ENCODE measurements at regions not wholly inside any gene's neighbourhood (a gene's known extent, or its start where the extent isn't known, plus 50 kb on each side); places are given as distances from the start of the nearest gene placed in this dataset.

DNA sequence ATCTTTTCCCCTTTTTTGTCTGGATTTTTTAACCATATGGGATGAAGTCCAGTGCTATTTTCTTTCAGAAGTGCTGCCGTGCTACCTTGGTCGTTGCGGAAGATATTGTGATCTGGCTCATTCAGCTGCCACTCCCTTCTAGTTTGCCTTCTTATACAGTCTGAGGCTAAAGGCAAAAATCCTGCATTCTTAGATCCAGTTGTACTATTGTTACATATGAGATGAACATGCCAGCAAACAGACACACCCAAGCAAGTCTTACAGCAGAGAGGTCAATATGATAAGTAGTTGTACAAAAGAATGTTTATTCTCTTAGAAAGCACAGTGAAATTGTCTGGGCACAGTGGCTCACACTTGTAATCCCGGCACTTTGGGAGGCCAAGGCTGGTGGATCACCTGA lies 108.0 kb upstream of the COX10 start:
- no peak for DNase-seq (ENCODE audit: low read depth)
- no peak overlapping the region for H3K4me3 ChIP-seq (ENCODE audit: low read depth, low read length)

DNA sequence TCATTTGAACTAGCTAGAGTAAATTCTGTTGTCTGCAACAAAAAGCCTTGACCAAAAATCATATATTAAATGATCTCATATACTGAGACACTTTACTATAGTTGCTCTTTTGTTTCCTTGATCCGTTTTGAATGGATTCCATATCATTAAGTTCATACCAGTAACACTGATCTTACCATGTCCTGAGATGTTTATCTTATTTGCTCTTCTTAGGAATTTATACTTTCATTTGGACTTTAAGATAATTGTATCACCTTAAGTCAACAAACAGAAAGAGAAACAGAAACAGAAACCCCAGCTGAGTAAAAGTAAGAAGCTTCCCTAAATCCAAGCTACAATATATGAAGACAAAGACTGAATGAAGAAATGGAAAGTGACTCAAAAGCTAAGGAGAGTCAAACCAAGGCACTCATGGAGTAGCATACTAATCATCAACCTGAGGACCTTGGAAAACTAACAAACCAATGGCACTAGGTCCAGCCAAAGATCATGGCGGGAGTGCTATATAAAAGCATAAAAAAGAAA lies 106.5 kb upstream of the COX10 start:
- DNase-seq (ENCODE audit: low read depth) = no peak
- no peak overlapping the region for H3K4me3 ChIP-seq (ENCODE audit: low read depth, low read length)

DNA sequence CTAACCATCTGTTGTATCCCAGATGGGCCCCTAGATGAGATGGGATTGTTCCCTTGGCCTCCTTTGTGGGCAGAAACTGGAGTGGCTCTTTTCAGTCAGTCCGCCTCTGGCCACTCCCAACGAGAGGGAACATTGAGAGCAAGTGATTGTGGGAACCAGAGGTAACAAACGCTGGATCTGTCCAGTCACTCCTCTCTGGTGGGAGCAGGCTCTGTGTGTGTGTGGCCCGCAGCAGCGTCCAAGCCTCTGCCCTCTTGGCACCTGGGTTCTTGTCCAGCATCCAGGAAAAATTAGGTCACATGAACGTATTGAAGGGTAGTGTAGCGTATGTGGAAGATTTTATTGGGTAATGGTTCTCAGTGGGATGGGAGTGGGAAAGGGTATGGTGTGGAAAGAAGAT lies 101.9 kb upstream of the COX10 start:
- DNase-seq (ENCODE audit: low read depth) = no peak
- H3K4me3 ChIP-seq (ENCODE audit: low read depth, low read length) = no peak overlapping the region

DNA sequence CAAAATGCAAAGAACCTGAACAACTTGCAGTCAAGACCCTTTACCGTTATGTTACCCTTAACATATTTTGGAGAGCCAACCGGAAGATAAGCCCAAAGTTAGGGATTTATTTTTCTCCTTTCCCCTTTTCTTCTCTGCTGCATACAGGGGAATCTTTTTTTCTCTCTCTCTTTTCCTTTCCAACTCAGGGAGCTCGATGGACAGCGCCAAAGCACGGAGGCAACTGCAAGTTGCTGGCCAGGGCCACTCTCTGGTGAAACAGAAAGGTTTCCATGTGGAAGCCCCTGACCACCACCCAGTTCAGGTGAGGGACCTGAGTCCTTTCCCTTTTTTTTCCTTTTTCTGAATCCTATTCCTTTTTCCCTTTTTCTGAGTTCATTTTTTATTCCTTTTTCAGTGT lies 98.8 kb upstream of the COX10 start:
- DNase-seq (ENCODE audit: low read depth) = no peak
- no peak overlapping the region for H3K4me3 ChIP-seq (ENCODE audit: low read depth, low read length)

DNA sequence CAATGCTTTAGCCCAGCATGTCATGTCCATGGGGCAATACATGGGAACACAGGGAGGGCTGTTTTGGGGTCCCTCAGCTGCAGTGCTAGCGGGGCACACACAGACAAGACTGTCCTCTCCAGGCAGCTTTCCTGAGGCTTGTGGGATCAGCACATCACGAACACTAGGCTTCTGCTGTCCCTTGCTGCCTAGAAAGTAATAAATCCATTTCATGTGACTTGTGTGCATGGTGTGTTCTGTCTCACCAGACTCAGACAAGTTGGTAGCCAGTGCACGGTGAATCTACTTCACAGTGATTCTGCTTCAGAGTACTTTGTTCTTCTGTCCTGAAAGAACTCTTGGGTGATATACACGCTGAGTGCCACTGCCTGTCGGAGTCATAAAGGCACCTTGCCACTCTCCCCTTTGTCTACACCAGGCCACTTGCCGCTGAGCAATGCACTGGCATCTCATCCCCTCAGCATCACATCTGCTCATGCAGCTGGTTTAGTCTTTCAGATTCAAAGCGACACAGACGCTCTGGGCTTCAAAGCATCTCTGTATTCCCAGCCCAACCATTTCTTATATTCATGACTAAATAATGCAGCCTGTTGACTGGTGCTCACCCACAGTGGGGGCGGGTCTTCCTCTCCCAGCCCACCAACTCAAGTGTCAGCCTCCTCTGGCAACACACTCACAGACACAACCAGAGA lies 95.2 kb upstream of the COX10 start:
- H3K4me3 ChIP-seq (ENCODE audit: low read depth, low read length) = no peak overlapping the region
- no peak for DNase-seq (ENCODE audit: low read depth)

DNA sequence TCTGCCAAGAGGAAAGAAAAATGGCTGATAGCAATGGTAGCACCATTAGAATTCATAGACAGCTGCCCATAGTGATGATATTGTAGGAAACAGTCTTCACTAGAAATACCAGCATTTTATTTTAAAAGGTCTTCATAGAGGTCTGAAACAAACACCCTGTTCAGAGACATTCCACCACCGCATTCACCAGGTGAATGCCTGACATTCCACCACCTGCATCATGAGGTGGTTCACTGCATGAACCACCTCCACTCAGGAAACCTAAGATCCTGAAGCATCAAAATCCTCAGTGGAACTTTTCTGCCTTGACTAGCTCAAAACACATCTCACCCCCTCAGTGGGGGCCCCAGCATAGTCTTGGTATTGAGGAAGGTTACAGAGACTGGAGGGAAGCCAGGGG lies 91.5 kb upstream of the COX10 start:
- DNase-seq (ENCODE audit: low read depth) = no peak
- H3K4me3 ChIP-seq (ENCODE audit: low read depth, low read length) = no peak overlapping the region

DNA sequence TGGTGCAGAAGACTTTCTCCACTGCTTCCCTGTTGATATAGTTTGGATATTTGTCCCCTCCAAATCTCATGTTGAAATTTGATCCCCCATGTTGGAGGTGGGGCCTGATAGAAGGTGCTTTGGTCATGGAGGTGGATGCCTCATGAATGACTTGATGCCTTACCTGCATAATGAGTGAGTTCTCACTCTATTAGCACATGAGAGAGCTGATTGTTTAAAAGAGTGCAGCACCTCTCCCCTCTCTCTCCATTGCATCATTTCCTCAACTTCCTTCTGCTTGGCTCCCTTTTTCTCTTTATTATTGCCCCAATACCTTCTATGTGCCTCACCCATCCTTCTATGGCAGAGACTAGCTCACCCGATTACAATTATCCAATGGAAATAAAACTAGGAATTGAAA lies 90.8 kb upstream of the COX10 start:
- no peak for DNase-seq (ENCODE audit: low read depth)
- no peak overlapping the region for H3K4me3 ChIP-seq (ENCODE audit: low read depth, low read length)

DNA sequence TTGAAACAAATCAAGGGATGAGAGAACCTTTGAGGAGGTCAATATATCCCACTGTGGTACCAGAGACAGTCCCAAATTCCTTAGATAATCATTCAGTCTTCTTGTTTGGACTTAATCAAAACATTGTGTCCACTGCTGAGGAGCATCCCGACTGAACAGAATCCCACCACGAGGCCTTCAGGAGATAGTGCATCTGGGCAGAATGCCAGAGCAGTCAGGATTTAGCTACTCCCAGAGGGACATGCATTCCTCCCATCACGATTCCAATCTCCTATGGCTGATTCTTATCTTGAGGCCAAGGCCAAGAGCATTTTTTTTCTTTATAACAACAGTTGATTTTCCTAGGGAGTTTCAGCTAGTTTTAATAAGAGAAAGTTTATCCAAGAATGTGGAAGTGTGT lies 87.4 kb upstream of the COX10 start:
- DNase-seq (ENCODE audit: low read depth) = no peak

DNA sequence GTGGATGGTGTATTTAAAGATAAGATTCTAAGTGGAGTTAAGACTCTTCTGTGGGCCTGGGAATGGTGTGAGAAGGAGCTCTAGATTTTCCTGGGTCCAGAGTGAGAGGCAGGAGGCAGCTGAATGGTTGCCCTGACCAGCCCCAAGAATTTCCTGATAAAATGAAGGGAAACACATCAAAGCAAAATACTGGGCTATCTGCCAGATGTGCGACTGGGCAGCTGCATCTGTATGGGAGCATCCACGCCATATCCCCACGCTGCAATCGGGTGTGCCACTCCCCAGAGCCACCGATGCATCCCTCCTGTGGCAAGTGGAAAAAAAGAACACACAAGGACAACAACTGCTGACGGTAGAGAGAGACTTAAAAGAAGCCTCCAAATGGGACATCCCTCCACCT lies 84.3 kb upstream of the COX10 start:
- DNase-seq (ENCODE audit: low read depth) = no peak
- no peak overlapping the region for H3K4me3 ChIP-seq (ENCODE audit: low read depth, low read length)

More for the DNA sequence above, 87.4 kb upstream of the COX10 start:
- H3K4me3 ChIP-seq (ENCODE audit: low read depth, low read length) = no peak overlapping the region

DNA sequence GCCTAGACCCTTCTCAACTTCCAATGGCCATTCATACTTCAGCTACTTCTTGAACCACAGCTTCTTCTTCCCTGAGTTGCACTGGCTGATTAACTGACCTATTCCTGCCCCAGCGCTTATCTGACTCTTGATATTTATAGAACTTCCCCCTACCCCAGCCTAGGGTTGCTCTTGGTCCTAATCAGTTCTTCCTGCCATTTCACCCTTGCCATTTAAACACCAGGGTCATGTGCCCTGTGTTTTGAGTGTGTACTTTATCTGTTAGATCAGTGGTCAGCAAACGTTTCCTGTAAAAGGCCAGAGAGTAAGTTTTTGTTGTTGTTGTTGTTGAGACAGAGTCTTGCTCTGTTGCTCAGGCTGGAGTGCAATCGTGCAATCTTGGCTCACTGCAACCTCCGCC lies 82.4 kb upstream of the COX10 start:
- no peak for DNase-seq (ENCODE audit: low read depth)
- H3K4me3 ChIP-seq (ENCODE audit: low read depth, low read length) = no peak overlapping the region

DNA sequence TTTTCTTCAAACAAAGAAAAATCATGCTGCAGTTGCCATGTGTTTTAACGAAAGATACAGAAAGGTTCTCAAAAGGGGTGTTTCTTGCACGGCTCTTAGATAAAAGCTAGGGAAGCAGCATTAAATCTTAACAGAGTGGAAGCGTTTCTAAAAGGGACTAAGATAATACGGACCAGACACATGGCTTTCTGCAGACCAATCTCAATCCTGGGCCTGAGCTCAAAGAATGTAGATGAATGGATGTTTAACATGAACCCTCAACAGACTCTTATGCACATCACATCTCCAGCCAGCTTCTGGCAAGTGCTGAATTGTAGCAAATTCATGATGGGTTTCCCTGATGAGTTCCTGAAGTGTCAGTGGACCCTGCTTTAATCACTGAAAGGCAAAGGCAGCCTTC lies 80.2 kb upstream of the COX10 start:
- DNase-seq (ENCODE audit: low read depth) = no peak
- H3K4me3 ChIP-seq (ENCODE audit: low read depth, low read length) = no peak overlapping the region

DNA sequence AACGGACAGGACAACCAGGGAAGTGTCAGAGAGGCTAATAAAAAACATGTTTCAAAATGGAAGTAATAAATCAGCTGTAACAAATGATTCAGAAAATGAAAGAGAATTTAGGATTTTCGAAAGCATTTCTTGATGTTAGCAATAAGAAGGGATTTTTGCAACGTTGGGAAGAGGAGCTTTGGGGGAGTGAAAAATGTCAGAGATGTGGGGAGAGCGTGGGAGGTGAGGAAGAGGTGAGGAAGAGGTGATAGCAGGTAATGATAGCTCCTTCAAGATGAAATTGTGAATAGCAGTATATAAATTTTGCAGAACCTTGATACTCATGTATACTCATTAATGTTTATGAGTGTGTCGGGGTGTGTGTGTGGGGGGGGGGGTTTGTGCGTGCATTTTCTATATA lies 76.2 kb upstream of the COX10 start:
- DNase-seq (ENCODE audit: low read depth) = no peak
- H3K4me3 ChIP-seq (ENCODE audit: low read depth, low read length) = no peak overlapping the region

DNA sequence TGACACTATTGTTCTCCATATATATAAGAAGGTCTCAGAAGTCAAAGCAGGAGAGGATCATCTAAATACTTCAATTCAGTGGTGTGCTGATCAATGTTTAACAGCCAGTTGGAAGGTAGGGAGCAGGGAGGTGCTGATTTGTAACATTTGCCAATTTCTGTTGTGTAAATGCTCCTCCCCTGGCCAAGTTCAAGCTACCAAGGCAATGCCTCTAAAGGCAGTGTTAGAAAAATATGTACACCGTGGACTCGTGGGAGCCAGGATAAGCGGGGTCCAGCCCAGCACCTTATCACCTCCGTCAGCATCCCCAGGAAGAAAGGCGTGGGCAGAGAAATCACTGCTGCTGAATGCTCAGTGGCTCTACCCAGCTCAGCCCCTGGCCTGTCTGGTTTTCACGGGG lies 75.3 kb upstream of the COX10 start:
- DNase-seq (ENCODE audit: low read depth) = no peak
- H3K4me3 ChIP-seq (ENCODE audit: low read depth, low read length) = no peak overlapping the region

DNA sequence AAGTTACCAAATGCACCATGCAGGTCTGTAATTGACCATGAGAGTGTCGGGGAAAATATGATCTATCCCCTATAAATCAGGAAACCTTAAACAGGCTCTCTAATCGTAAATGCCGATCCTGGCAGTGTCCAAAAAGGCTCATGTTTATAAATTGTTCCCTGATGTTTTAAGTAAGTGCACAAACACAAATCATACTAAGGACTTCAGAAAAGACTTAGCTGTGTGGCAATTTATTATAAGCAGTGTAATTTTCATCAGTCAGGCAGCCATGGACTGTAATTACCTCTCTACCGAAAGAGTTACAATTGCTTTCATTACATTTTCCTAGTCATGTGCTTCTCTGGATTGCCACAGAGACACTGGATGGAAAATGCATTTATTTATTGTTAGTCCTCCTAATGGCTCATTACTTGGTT lies 73.4 kb upstream of the COX10 start:
- no peak overlapping the region for H3K4me3 ChIP-seq (ENCODE audit: low read depth, low read length)
- no peak for DNase-seq (ENCODE audit: low read depth)

DNA sequence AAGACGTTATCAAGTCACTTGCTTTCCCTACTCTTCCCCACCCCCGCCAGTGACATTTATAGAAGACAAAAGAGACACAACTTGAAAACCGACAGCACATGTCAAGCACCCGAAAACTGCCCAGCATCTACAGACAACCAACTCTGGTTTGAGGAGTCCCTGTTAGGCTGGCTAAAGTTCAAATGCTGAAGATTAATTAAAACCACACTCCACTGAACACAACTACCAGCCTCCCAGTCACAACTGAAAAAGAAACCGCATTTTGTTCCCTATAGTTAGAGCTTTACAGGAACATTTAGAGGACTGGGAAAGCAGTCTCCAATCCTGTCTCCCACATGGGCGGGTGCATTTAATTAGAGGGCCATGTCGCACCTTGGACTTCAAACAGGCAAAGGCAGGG lies 73.0 kb upstream of the COX10 start:
- H3K4me3 ChIP-seq (ENCODE audit: low read depth, low read length) = no peak overlapping the region
- DNase-seq (ENCODE audit: low read depth) = no peak

DNA sequence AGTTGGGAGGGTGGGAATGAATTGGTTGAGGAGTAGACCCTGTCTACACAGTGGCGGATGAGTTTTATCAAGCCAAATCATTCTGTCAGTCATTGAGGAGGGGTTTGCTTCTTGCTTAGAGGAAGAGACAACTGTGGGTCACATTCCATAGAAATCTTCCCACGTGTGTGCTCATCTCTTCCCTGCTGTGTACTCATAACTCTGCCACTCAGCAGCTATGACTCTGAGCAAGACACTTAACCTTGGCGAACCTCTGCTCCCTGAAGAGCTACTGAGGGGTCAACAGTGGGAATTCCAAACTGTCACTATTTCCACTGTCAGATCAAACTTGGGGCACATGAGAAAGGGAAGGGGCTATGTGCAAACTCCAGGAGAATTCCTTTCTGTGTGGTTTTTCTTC lies 72.6 kb upstream of the COX10 start:
- H3K4me3 ChIP-seq (ENCODE audit: low read depth, low read length) = no peak overlapping the region
- DNase-seq (ENCODE audit: low read depth) = no peak

DNA sequence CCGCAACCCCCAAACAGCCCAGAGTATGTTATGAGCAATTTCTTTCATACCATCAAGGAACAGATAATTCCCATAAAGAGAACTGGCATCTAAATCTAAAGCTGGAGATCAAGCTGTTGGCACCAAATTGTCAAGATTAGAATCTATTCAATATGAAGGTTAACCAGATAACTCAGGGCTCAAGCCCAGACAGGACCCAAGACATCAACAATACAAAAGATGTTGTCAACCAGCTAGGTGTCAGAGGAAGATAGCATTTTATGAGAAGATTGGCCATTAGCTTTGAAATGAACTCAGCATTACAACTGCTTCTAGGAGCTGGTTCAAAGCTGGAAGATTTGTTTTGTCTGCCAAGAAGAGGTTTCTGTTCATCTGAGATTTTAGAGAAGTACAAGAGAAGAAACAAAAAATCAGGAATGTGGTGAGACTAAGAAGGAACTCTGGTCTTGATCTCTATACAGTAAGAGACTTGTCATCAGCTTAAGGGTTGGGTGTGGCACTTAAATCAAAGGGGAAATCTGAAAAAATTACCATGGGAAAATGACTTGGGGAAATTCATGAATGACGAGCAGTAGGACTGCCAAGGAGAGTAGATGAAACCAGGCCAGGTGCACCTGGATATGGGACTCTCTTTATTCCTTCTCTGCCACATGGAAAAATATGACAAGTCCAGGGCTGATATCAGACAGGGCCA lies 64.2 kb upstream of the COX10 start:
- no peak for DNase-seq (ENCODE audit: low read depth)
- no peak overlapping the region for H3K4me3 ChIP-seq (ENCODE audit: low read depth, low read length)

DNA sequence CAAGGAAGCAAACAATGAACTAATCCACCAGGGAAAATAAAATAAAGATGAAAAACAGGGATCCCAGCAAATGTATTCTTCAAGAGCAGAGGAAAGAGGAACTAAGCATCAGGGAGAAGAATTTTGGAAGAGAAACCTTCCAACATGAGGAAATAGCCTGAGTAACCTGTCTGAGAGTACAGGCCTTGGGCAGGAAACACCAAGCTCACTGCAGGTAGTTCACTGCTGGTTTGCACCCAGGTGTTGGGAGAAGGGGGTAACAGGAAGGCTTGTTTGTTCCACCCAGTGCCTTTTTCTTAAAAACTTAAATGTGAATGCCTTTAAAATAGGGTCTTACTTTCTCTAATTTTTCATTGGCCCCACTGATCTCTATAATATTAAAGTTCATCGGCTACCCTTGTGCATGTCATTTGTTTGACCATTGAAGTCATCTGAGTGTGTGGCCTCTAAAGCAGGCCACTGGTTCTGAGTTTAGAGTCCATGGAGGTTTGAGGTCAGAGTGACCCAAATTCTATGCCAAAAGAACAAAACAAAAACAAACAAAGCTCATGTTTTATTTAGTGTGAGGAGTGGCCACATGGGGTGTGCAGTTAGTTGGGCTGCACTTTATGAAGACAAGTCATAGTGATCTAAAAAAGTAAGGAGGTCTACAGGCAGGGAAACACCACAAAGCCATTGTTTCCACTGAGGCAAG lies 62.9 kb upstream of the COX10 start:
- H3K4me3 ChIP-seq (ENCODE audit: low read depth, low read length) = no peak overlapping the region
- DNase-seq (ENCODE audit: low read depth) = no peak

DNA sequence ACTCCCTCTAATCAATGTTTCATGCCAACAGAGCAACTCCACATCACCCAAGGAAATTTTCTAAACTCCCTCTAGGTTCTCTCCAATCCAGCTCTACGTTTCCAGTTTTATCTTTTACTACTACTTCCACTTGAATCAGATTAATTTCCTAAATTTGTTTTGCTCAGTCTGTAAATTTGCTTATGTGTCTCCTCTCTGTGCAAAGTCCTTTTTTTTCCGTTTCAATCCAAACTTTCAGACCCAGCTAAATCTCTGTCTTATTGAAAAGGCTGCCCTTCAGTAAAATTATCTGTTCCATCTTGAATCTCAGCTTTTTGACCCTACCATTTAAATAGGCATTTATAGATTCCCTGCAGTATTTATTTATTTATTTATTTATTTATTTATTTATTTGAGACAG lies 61.4 kb upstream of the COX10 start:
- DNase-seq (ENCODE audit: low read depth) = no peak
- H3K4me3 ChIP-seq (ENCODE audit: low read depth, low read length) = no peak overlapping the region

DNA sequence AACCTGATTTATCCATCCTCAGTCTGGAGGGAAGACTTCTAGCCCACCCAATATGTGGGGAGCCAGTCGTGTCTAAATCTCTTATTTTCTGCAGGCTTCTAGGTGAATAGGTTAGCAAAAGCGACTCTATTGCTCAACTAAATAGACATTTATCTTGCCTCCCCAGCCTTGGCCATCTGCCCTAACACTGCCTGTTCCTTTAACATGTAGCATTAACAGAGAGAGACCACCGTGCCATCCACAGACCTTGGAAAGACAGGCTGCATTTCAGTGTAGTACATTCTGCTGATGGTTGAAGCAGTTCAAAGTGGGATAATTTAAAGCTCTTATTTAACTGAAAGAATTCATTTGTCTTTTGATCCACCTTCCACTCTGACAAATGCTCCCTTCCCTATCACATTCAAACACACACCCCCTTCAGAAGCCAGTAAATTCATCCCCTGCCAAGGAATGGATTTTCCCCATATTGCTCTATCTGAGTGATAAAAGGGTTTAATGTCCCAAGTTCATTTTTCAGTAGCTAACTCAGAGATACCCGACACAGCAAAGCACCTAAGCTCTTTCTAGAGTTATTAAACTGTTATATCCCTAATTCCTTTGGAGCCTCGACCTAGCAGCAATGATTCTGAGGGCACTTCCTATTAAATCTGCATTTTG lies 58.1 kb upstream of the COX10 start:
- H3K4me3 ChIP-seq (ENCODE audit: low read depth, low read length) = no peak overlapping the region

More for the DNA sequence above, 58.1 kb upstream of the COX10 start:
- DNase-seq (ENCODE audit: low read depth) = no peak

Data from skeletal muscle cell (primary cell).